ENCODE measurements at regions not wholly inside any gene's neighbourhood (a gene's known extent, or its start where the extent isn't known, plus 50 kb on each side); places are given as distances from the start of the nearest gene placed in this dataset.

DNA sequence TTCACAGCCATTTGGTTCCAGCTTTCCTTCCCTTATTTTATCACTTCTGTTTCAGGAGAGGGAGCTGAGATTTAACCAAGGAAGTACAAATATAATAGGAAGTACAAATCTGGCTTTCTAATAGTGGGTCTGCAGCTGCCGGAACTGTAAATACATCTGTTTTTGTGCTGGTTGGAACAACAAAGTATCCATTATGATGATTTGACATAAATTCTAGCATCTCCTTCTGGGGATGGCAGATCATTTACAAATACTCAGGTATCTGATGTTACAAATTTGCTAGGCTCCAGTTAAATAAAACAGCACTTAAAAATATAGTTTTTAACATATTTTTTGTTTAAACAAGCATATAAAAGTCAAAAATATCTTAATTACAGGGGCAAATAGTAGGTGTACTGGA is 131.3 kb upstream of the SMIM21 start:
- no peak for TF ChIP-seq POLR2A (IDR thresholded peaks at IDR 0.05; ENCODE audit: low read length)
- no peak for TF ChIP-seq GATA1 (IDR thresholded peaks at IDR 0.05; ENCODE audit: low read depth, low read length)
